ENCODE measurements at regions not wholly inside any gene's neighbourhood (a gene's known extent, or its start where the extent isn't known, plus 50 kb on each side); places are given as distances from the start of the nearest gene placed in this dataset.

GRCh38 chr7:116441534-116441933 lies 58.0 kb upstream of the CAV2 start:
- Histone ChIP-seq H3K27me3 (no peaks in the 10 kb centered on the region), H3K4me1 (no peaks in the 10 kb centered on the region), H3K4me3 (no peak overlapping the region), H3K27ac (no peak overlapping the region), H3K36me3 (no peaks in the 10 kb centered on the region), H3K9me3 (no peaks in the 10 kb centered on the region)
- ATAC-seq (no peak), DNase-seq (no peak)
- TF ChIP-seq POLR2A (IDR thresholded peaks at IDR 0.05) (no peak), CTCF (IDR thresholded peaks at IDR 0.05) (no peak)
- 61% methylated on average over 4 of the region's 4 CpGs for WGBS (ENCODE audit: insufficient coverage, low coverage, low lambda C conversion rate, missing lambda C conversion rate)
- intact Hi-C loops (cut with DNase I) = no loop called here

GRCh38 chr7:116443101-116443523 lies 56.4 kb upstream of the CAV2 start:
- intact Hi-C loops (cut with DNase I) = no loop called here
- 27% methylated on average over 1 of the region's 1 CpG for WGBS (ENCODE audit: insufficient coverage, low coverage, low lambda C conversion rate, missing lambda C conversion rate)
- no peak for DNase-seq

DNA sequence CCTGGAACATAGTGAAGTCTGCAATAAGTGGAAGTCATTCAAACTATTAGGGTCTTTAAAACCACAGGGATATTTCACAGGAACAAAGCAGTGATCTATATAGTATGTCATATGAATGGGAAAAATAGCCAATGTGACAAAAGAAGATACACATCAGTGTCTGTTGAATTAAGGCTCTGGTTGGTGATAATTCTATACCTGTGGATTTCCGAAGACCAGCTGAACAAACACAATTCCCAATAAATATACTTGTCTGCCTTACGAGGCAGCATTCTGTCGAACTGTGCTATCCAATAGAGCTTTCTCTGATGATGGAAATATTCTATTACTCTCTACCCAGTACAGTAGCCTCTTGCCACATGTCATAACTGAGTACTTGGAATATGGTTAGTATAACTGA lies 55.9 kb upstream of the CAV2 start:
- H3K27me3 ChIP-seq = no peaks in the 10 kb centered on the region
- H3K9me3 ChIP-seq = no peaks in the 10 kb centered on the region
- ATAC-seq = no peak
- 88% methylated on average over 3 of the region's 3 CpGs for WGBS (ENCODE audit: insufficient coverage, low coverage, low lambda C conversion rate, missing lambda C conversion rate)
- no peak overlapping the region for H3K4me3 ChIP-seq
- no peak overlapping the region for H3K27ac ChIP-seq
- TF ChIP-seq CTCF (IDR thresholded peaks at IDR 0.05) (no peak), POLR2A (IDR thresholded peaks at IDR 0.05) (no peak)
- no peaks in the 10 kb centered on the region for H3K4me1 ChIP-seq
- DNase-seq = no peak
- intact Hi-C loops (cut with DNase I) = no loop called here
- no peaks in the 10 kb centered on the region for H3K36me3 ChIP-seq

More at GRCh38 chr7:116443101-116443523, 56.4 kb upstream of the CAV2 start:
- no peak for TF ChIP-seq CTCF (IDR thresholded peaks at IDR 0.05)
- no peak for TF ChIP-seq POLR2A (IDR thresholded peaks at IDR 0.05)
- H3K27ac ChIP-seq = no peak overlapping the region
- H3K4me3 ChIP-seq = no peak overlapping the region
- peak in 1 of 4 donors; percentile 62 for ATAC-seq
- H3K4me1 ChIP-seq = no peaks in the 10 kb centered on the region
- H3K27me3 ChIP-seq = no peaks in the 10 kb centered on the region
- H3K9me3 ChIP-seq = no peaks in the 10 kb centered on the region
- H3K36me3 ChIP-seq = no peaks in the 10 kb centered on the region

DNA sequence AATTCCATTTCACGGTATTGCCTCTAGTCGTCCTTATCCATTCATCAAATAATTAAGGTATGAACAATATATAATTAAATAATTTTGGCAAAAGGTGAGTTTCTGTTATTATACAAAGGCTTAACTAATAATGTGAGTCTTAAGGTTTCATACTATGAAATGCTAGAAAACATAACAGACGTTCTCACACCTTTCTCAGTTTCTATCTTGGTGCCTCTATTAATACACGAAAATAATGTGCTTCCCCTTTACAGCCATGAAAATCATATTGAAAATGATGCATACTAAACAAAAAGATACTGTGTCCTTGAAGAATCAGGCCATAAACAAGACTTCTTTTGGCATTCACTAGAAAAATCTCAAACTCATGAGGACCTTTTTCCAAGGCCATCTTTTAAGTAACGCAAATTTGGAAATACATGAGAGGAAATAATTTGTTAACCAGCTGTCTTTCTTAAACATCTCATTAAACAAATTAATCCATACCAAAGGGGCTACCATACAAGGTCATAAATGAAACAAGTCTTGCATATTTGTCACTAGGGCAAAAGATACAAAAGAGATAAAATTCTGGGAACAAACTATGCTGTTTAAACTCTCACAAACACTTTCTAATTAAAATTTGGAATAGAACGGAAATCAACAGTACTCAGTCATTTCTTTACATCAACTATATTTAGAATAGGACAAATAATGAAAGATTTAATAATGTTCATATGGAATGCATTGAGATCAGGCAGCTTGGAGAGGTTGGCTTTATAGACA lies 53.9 kb upstream of the CAV2 start:
- H3K4me3 ChIP-seq = no peak overlapping the region
- no peaks in the 10 kb centered on the region for H3K27me3 ChIP-seq
- H3K36me3 ChIP-seq = no peaks in the 10 kb centered on the region
- intact Hi-C loops (cut with DNase I) = no loop called here
- 65% methylated on average over 6 of the region's 6 CpGs for whole genome bisulfite sequencing (ENCODE audit: insufficient coverage, low coverage, low lambda C conversion rate, missing lambda C conversion rate)
- no peaks in the 10 kb centered on the region for H3K4me1 ChIP-seq
- DNase-seq = no peak
- ATAC-seq = no peak
- no peak overlapping the region for H3K27ac ChIP-seq
- no peaks in the 10 kb centered on the region for H3K9me3 ChIP-seq
- TF ChIP-seq POLR2A (IDR thresholded peaks at IDR 0.05) = no peak
- no peak for TF ChIP-seq CTCF (IDR thresholded peaks at IDR 0.05)
